HCT116 (cell line): ENCODE measurements at regions not wholly inside any gene's neighbourhood (a gene's known extent, or its start where the extent isn't known, plus 50 kb on each side); places are given as distances from the start of the nearest gene placed in this dataset.

Source experiments
- CEBPB ChIP-seq: IDR thresholded peaks from 2 replicates; pipeline ENCODE4 v1.6.1; 2012; ENCODE audit warnings: low read depth
- CTCF ChIP-seq, 3 experiments: fragments of 200-600 bp in 1 of 3; sonication (generic) in 1 of 3; IDR thresholded peaks in 2 of 3; conservative IDR thresholded peaks in 1 of 3; 2 replicates each; pipeline ENCODE4 v1.5.1; 2012 to 2017; ENCODE audit warnings: low read depth in 2 of 3, low read length in 2 of 3, antibody characterized with exemption in 1 of 3, borderline replicate concordance in 1 of 3, control low read depth in 1 of 3, mild to moderate bottlenecking in 1 of 3, mixed read lengths in 1 of 3, mixed run types in 1 of 3, moderate library complexity in 1 of 3; ENCODE audit not compliant: insufficient read depth in 1 of 3
- EGR1 ChIP-seq: IDR thresholded peaks from 2 replicates; pipeline ENCODE4 v1.6.1; 2012; ENCODE audit warnings: low read depth
- ELF1 ChIP-seq: IDR thresholded peaks from 2 replicates; pipeline ENCODE4 v1.6.1; 2012; ENCODE audit warnings: low read depth, borderline replicate concordance
- EZH2 ChIP-seq: fragments of 200-600 bp; sonication (generic); IDR thresholded peaks from 2 replicates; pipeline ENCODE4 v1.6.1; 2017; ENCODE audit warnings: antibody characterized with exemption, mixed run types
- EZH2phosphoT487 ChIP-seq: fragments of 200-600 bp; IDR thresholded peaks from 2 replicates; pipeline ENCODE4 v1.6.1; 2018; ENCODE audit warnings: antibody characterized with exemption, borderline replicate concordance
- FOSL1 ChIP-seq: IDR thresholded peaks from 2 replicates; pipeline ENCODE4 v1.6.1; 2012; ENCODE audit warnings: low read depth
- JUND ChIP-seq: IDR thresholded peaks from 2 replicates; pipeline ENCODE4 v1.6.1; 2012
- POLR2A ChIP-seq: IDR thresholded peaks from 2 replicates; pipeline ENCODE4 v1.7.0; 2011; ENCODE audit warnings: borderline replicate concordance; ENCODE audit not compliant: insufficient read depth, insufficient read length; ENCODE audit errors: extremely low read depth
- REST ChIP-seq: IDR thresholded peaks from 2 replicates; pipeline ENCODE4 v1.6.1; 2012; ENCODE audit warnings: low read depth
- SP1 ChIP-seq: IDR thresholded peaks from 2 replicates; pipeline ENCODE4 v1.6.1; 2012; ENCODE audit warnings: low read depth
- TCF7L2 ChIP-seq: IDR thresholded peaks from 2 replicates; pipeline ENCODE4 v1.7.0; 2011; ENCODE audit warnings: borderline replicate concordance, inconsistent platforms; ENCODE audit not compliant: insufficient read depth, insufficient read length; ENCODE audit errors: extremely low read depth

DNA sequence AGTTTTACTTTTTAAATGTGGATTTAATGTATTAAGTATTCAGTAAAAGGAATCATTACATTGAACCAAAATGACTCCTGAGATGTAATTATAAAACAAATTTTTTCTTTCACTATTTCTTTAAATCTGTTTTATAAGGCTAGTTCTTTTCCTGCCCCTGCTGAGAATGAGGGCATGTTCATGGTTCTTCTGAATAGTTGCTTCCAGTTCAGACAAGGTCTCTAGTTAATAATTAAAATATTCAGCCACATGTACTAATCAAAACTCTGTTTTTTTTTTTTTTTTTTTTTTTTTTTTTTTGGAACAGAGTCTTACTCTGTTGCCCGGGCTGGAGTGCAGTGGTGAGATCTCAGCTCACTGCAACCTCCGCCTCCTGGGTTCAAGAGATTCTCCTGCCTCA is 321.2 kb downstream of the DNAJB9 start:
- TF ChIP-seq JUND: no peak
- no peak for TF ChIP-seq EZH2phosphoT487
- TF ChIP-seq POLR2A: no peak
- no peak for TF ChIP-seq CEBPB
- no peak for TF ChIP-seq REST
- TF ChIP-seq ELF1: no peak
- TF ChIP-seq EZH2: no peak
- no peak for TF ChIP-seq TCF7L2
- no peak for TF ChIP-seq CTCF (IDR thresholded peaks at IDR 0.05 in 2 of 3, conservative IDR thresholded peaks at IDR 0.05 in 1 of 3; ENCODE audit: borderline replicate concordance in 1 of 3, insufficient read depth in 1 of 3, low read depth in 2 of 3, low read length in 2 of 3)
- TF ChIP-seq FOSL1: no peak
- no peak for TF ChIP-seq EGR1
- TF ChIP-seq SP1: no peak
